ENCODE measurements at regions not wholly inside any gene's neighbourhood (a gene's known extent, or its start where the extent isn't known, plus 50 kb on each side); places are given as distances from the start of the nearest gene placed in this dataset.

- TF ChIP-seq, protein P1, sequence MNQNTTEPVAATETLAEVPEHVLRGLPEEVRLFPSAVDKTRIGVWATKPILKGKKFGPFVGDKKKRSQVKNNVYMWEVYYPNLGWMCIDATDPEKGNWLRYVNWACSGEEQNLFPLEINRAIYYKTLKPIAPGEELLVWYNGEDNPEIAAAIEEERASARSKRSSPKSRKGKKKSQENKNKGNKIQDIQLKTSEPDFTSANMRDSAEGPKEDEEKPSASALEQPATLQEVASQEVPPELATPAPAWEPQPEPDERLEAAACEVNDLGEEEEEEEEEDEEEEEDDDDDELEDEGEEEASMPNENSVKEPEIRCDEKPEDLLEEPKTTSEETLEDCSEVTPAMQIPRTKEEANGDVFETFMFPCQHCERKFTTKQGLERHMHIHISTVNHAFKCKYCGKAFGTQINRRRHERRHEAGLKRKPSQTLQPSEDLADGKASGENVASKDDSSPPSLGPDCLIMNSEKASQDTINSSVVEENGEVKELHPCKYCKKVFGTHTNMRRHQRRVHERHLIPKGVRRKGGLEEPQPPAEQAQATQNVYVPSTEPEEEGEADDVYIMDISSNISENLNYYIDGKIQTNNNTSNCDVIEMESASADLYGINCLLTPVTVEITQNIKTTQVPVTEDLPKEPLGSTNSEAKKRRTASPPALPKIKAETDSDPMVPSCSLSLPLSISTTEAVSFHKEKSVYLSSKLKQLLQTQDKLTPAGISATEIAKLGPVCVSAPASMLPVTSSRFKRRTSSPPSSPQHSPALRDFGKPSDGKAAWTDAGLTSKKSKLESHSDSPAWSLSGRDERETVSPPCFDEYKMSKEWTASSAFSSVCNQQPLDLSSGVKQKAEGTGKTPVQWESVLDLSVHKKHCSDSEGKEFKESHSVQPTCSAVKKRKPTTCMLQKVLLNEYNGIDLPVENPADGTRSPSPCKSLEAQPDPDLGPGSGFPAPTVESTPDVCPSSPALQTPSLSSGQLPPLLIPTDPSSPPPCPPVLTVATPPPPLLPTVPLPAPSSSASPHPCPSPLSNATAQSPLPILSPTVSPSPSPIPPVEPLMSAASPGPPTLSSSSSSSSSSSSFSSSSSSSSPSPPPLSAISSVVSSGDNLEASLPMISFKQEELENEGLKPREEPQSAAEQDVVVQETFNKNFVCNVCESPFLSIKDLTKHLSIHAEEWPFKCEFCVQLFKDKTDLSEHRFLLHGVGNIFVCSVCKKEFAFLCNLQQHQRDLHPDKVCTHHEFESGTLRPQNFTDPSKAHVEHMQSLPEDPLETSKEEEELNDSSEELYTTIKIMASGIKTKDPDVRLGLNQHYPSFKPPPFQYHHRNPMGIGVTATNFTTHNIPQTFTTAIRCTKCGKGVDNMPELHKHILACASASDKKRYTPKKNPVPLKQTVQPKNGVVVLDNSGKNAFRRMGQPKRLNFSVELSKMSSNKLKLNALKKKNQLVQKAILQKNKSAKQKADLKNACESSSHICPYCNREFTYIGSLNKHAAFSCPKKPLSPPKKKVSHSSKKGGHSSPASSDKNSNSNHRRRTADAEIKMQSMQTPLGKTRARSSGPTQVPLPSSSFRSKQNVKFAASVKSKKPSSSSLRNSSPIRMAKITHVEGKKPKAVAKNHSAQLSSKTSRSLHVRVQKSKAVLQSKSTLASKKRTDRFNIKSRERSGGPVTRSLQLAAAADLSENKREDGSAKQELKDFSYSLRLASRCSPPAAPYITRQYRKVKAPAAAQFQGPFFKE (tag by site-specific recombination; IDR thresholded peaks at IDR 0.05; ENCODE audit: borderline replicate concordance), result no peak
- TF ChIP-seq, protein P2, sequence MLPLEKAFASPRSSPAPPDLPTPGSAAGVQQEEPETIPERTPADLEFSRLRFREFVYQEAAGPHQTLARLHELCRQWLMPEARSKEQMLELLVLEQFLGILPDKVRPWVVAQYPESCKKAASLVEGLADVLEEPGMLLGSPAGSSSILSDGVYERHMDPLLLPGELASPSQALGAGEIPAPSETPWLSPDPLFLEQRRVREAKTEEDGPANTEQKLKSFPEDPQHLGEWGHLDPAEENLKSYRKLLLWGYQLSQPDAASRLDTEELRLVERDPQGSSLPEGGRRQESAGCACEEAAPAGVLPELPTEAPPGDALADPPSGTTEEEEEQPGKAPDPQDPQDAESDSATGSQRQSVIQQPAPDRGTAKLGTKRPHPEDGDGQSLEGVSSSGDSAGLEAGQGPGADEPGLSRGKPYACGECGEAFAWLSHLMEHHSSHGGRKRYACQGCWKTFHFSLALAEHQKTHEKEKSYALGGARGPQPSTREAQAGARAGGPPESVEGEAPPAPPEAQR (tag by site-specific recombination; IDR thresholded peaks at IDR 0.05), result no peak
- TF ChIP-seq ZNF239 (tag by site-specific recombination; IDR thresholded peaks at IDR 0.05) (no peak), ZNF548 (tag by site-specific recombination; IDR thresholded peaks at IDR 0.05) (no peak), ZNF274 (IDR thresholded peaks at IDR 0.05; ENCODE audit: low read length) (no peak), ZNF274 (tag by site-specific recombination; IDR thresholded peaks at IDR 0.05; ENCODE audit: borderline replicate concordance) (no peak)
Measured at GRCh38 chr14:82182646-82183045, 649.0 kb upstream of the SEL1L start (continued).

GRCh38 chr14:82190742-82191141 is 657.1 kb upstream of the SEL1L start:
- POLR2A ChIA-PET, result no interaction called here
- no peaks in the 10 kb centered on the region for H3K36me3 ChIP-seq (ENCODE audit: control insufficient read depth in 2 of 2, insufficient read depth in 1 of 2, low read length in 2 of 2)
- H3K27ac ChIP-seq (ENCODE audit: extremely low read depth, low read depth, low read length), result no peak overlapping the region
- TF ChIP-seq YY1 (tag by site-specific recombination; IDR thresholded peaks at IDR 0.05) (no peak), ZNF623 (tag by site-specific recombination; IDR thresholded peaks at IDR 0.05) (no peak), ZNF114 (tag by site-specific recombination; IDR thresholded peaks at IDR 0.05) (no peak), EGR2 (tag by site-specific recombination; IDR thresholded peaks at IDR 0.05; ENCODE audit: low read depth) (no peak), ZNF777 (tag by site-specific recombination; IDR thresholded peaks at IDR 0.05; ENCODE audit: borderline replicate concordance) (no peak), ZNF416 (tag by site-specific recombination; IDR thresholded peaks at IDR 0.05) (no peak), MZF1 (tag by site-specific recombination; IDR thresholded peaks at IDR 0.05; ENCODE audit: borderline replicate concordance) (no peak), ZNF211 (tag by site-specific recombination; IDR thresholded peaks at IDR 0.05; ENCODE audit: low read depth) (no peak), ZNF19 (tag by site-specific recombination; IDR thresholded peaks at IDR 0.05; ENCODE audit: low read depth) (no peak), FEZF1 (tag by site-specific recombination; IDR thresholded peaks at IDR 0.05) (no peak), ZNF621 (tag by site-specific recombination; IDR thresholded peaks at IDR 0.05) (no peak), HOXD13 (CRISPR knock-in tag; IDR thresholded peaks at IDR 0.05; ENCODE audit: borderline replicate concordance) (no peak), ZNF707 (tag by site-specific recombination; IDR thresholded peaks at IDR 0.05) (no peak), ZNF292 (tag by site-specific recombination; IDR thresholded peaks at IDR 0.05; ENCODE audit: borderline replicate concordance, low read depth) (no peak), ZNF791 (tag by site-specific recombination; IDR thresholded peaks at IDR 0.05) (no peak), ZNF558 (tag by site-specific recombination; IDR thresholded peaks at IDR 0.05) (no peak)
- TF ChIP-seq, protein P3, sequence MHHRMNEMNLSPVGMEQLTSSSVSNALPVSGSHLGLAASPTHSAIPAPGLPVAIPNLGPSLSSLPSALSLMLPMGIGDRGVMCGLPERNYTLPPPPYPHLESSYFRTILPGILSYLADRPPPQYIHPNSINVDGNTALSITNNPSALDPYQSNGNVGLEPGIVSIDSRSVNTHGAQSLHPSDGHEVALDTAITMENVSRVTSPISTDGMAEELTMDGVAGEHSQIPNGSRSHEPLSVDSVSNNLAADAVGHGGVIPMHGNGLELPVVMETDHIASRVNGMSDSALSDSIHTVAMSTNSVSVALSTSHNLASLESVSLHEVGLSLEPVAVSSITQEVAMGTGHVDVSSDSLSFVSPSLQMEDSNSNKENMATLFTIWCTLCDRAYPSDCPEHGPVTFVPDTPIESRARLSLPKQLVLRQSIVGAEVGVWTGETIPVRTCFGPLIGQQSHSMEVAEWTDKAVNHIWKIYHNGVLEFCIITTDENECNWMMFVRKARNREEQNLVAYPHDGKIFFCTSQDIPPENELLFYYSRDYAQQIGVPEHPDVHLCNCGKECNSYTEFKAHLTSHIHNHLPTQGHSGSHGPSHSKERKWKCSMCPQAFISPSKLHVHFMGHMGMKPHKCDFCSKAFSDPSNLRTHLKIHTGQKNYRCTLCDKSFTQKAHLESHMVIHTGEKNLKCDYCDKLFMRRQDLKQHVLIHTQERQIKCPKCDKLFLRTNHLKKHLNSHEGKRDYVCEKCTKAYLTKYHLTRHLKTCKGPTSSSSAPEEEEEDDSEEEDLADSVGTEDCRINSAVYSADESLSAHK (tag by site-specific recombination; IDR thresholded peaks at IDR 0.05), result no peak
- H3K9me3 ChIP-seq (ENCODE audit: control insufficient read depth, insufficient read depth, low read depth, low read length), result no peaks in the 10 kb centered on the region
- H3K4me1 ChIP-seq (ENCODE audit: control insufficient read depth, insufficient read depth, low read length), result no peaks in the 10 kb centered on the region
- no peak overlapping the region for H3K4me3 ChIP-seq (ENCODE audit: low read depth, low read length)
- CTCF ChIA-PET, result no interaction called here
